HG03135 (cell line): ENCODE measurements at regions not wholly inside any gene's neighbourhood (a gene's known extent, or its start where the extent isn't known, plus 50 kb on each side); places are given as distances from the start of the nearest gene placed in this dataset.

Experiments
- ATAC-seq: cut with Tn5 transposase; IDR thresholded peaks from one replicate; pipeline ENCODE4 v1.9.1; 2021; ENCODE audit warnings: mild to moderate bottlenecking, moderate library complexity; ENCODE audit not compliant: unreplicated experiment

DNA sequence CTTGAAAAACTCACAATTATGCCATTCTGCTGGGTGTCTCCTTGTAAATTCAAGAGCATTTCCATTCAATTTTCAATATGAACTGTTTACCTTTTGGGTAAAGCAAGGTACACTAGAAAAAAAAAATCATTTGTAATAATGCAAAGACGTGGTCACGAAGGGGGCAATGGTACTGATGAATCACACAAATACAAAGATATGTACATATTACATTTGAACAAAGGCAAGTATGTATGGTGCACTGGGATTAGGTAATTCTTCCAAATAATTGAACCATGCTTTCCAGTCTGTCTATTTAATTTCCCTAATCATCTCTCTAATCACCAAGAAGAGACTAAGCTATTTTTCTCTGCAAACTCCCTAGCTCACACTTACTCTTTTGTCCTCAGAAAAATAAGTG is 63.4 kb upstream of the RNF38 start:
- ATAC-seq: no peak

DNA sequence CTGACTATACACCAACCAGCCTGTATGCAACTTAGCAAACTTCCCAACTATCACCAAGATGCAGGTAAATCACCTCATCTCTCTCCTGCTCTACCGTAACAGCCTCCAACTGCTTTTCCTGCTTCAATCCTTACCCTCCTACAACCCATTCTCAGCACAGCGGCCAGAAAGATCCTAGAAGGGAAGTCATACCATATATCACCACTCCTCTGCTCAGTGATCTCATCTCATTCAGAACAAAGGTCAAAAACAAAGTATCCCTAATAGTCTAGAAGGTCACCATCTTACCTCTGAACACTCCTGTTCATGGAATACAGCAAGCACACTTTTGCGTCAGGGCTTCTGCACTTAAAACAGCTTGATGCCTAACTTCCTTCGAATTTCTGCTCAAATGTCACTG is 62.2 kb upstream of the RNF38 start:
- no peak for ATAC-seq

DNA sequence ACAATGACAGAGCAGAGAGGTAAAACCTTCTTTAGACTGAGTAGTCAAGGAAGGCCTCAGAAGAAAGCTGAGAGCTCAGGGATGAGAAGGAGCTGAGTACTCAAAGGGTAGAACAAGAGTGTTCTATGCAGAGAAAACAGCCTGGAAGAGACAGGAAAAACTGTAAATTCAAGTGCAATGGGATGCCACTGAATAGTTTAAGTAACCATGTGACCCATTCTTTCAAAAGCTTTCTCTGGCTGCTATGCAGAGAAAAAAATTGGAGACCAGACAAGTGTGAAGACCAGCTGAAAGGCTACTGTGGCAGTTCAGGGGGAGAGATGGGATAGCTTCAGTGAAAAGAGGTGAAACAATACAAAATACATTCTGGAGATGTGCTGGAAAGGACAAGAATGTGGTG is 61.3 kb upstream of the RNF38 start:
- ATAC-seq: no peak

DNA sequence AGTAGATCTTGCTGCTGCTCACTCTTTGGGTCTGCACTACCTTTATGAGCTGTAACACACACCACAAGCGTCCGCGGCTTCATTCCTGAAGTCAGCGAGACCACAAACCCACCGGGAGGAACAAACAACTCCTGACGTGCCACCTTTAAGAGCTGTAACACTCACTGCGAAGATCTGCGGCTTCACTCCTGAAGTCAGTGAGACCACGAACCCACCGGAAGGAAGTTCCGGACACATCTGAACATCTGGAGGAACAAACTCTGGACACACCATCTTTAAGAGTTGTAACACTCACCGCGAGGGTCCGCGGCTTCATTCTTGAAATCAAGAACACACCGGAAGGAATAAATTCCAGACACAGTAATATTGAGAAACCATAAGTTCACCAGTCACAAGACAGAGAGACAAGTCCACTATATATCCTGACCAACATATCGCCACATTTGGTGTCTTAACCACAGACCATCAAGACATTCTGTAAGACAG is 58.4 kb upstream of the RNF38 start:
- peak; percentile 68 for ATAC-seq

DNA sequence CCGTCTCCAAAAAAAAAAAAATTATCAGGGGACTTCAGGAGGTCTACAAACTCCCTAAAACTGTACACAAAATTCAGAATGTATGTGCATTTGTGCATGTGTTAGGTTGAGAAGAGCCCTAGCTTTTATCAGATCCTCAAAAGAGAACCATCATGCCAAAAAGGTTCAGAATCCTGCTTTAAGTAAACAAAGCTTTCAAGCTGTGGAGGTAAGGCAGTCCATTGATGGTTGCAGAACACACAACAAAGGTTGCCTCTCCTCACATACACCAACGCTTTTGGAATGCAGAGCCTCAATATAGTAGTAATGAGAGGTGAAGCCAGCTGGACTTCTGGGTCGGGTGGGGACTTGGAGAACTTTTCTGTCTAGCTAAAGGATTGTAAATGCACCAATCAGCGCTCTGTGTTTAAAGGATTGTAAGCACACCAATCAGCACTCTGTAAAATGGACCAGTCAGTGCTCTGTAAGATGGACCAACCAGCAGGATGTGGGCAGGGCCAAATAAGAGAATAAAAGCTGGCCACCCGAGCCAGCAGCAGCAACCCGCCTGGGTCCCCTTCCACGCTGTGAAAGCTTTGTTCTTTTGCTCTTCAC is 57.9 kb upstream of the RNF38 start:
- peak; percentile 25 for ATAC-seq

DNA sequence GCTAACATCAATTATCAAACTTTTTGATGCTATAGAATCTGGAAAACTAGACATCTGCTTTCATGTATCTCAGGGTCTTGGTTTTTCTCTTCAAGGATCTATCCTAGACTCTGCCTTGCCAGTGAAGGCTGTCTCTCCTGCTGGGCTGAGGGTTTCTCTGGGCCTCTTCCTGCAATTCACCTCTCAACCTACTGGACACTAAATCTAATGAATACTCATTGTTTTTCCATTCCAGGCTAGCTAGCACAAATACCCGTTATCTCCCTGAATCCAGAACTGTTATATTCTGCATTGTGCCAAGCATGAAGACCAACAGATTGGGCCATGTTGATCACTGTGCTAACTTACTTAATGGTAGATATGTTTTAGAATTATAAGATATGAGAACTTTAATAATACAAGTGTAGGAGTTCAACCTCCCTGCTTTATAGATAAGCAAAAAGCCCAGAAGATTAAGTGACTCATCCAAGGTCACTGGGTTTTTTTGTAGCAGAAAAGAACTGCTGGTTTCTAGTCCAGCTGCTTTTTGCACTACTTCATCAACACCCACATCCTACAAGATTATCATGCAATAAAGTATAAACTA is 56.5 kb upstream of the RNF38 start:
- ATAC-seq: no peak

DNA sequence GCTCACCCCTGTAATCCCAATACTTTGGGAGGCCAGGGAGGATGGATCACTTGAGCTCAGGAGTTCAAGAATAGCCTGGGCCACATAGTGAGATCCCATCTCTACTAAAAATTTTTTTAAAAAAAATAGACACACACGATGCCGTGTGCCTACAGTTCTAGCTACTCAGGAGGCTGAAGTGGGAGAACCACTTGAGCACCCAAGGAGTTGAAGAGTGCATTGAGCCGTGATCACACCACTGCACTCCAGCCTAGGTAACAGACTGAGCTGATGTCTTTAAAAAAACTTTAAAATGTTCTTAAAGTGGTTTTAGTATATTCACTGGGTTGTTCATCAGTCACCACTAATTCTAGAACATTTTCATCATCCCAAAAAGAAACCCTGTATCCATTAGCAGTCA is 51.9 kb upstream of the RNF38 start:
- no peak for ATAC-seq

DNA sequence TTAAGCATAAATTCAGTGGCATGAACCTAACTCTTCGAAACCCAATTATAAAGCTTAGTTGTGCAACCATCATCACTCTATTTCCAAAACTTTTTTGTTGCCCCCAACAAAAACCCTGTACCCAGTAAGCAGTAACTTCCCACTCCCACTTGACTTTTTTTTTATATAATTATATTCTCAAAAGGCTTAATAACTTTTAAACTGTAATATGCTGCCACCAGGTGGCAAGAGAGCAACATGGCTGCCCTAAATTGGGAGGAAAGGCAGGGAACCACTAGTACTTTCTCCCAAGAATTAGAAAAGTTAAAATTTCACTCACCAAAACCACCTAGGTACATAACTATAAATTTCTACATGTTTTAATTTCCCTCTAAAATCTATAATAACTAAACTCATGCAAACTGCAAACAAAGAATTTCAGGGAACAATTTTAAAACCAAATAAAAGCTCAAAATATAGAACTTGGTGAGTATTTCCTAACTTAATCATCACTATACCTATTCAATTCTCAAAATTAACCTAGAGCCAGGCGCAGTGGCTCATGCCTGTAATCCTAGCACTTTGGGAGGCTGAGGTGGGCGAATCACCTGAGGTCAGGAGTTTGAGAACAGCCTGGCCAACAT is 50.2 kb upstream of the RNF38 start:
- ATAC-seq: no peak
